A673 (cell line): ENCODE measurements at regions not wholly inside any gene's neighbourhood (a gene's known extent, or its start where the extent isn't known, plus 50 kb on each side); places are given as distances from the start of the nearest gene placed in this dataset.

Experiments
- EZH2 ChIP-seq: fragments of 200-600 bp; sonication (generic); IDR thresholded peaks from 2 replicates; pipeline ENCODE4 v1.6.1; 2017; ENCODE audit warnings: borderline replicate concordance, low read depth, mild to moderate bottlenecking, mixed read lengths, antibody characterized with exemption, low read length; ENCODE audit not compliant: poor library complexity, severe bottlenecking
- TF ChIP-seq, protein P1 (sequence below): fragments of 300-800, 200-600 bp; sonication (generic); conservative IDR thresholded peaks from 2 replicates; pipeline ENCODE4 v1.5.1; 2017; ENCODE audit warnings: low read depth, mild to moderate bottlenecking, antibody characterized with exemption, low read length, moderate library complexity, mixed read lengths

DNA sequence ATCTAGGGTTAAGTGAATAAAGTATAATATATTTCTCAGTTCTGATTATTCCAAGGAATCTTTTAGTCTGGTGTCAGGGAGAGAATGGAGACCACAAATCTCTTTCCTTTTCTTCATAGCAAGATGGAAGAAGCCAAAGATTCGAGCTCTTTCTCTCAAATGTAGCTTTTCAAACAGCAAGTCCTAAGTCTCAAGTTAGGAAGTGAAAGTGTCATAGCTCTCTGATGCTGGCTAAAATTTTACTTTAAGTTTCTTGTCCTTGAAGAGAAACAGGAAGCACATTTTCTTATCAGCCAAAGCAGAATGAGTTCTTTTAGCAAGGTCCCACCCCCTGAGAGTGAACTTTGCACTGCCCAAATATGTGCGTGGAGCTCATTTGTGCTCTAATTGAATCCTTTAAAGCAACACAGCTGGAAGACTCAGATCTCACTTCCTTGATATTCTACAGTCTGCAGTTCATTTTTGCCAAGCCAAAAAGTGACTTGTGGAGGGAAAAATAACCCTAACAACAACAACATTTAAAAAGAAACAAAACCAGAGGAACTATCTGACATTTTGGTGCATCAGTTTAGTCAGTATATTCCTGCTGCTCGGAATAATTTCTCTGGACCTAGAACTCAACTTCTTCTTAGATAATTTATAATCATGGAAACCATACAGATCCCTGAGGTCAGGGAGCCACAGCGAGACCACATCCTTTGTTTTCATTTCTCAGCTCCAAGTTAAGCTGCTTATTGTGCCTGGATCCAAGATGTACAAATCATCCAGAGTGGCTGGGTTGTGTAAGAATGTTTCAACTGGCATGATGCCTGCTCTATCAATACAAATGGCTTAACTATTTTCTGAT is 238.7 kb upstream of the P2RY1 start:
- TF ChIP-seq EZH2 = no peak
- TF ChIP-seq, protein P1, sequence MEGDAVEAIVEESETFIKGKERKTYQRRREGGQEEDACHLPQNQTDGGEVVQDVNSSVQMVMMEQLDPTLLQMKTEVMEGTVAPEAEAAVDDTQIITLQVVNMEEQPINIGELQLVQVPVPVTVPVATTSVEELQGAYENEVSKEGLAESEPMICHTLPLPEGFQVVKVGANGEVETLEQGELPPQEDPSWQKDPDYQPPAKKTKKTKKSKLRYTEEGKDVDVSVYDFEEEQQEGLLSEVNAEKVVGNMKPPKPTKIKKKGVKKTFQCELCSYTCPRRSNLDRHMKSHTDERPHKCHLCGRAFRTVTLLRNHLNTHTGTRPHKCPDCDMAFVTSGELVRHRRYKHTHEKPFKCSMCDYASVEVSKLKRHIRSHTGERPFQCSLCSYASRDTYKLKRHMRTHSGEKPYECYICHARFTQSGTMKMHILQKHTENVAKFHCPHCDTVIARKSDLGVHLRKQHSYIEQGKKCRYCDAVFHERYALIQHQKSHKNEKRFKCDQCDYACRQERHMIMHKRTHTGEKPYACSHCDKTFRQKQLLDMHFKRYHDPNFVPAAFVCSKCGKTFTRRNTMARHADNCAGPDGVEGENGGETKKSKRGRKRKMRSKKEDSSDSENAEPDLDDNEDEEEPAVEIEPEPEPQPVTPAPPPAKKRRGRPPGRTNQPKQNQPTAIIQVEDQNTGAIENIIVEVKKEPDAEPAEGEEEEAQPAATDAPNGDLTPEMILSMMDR = no peak
